SK-N-SH treated with all-trans-retinoic acid at 6 μM for 48 hours (cell line): ENCODE measurements at regions not wholly inside any gene's neighbourhood (a gene's known extent, or its start where the extent isn't known, plus 50 kb on each side); places are given as distances from the start of the nearest gene placed in this dataset.

ENCODE experiments used
- OSR1 ChIP-seq: fragments of 250-450 bp; sonication (Bioruptor Pico); IDR thresholded peaks from 2 replicates; pipeline ENCODE4 v1.8.0; 2022; ENCODE audit warnings: moderate library complexity, mild to moderate bottlenecking, inconsistent platforms
- RARB ChIP-seq: fragments of 250-450 bp; sonication (Bioruptor Pico); IDR thresholded peaks from 2 replicates; pipeline ENCODE4 v1.8.0; 2021; ENCODE audit warnings: mild to moderate bottlenecking, moderate library complexity
- TCF4 ChIP-seq: fragments of 250-450 bp; sonication (Bioruptor Pico); IDR thresholded peaks from 2 replicates; pipeline ENCODE4 v1.8.0; 2021; ENCODE audit warnings: mild to moderate bottlenecking, moderate library complexity, borderline replicate concordance
- TOX ChIP-seq: fragments of 250-450 bp; sonication (Bioruptor Pico); IDR thresholded peaks from 2 replicates; pipeline ENCODE4 v1.8.0; 2021; ENCODE audit warnings: mild to moderate bottlenecking, moderate library complexity, borderline replicate concordance
- ZFP3 ChIP-seq: fragments of 250-450 bp; sonication (Bioruptor Pico); IDR thresholded peaks from 2 replicates; pipeline ENCODE4 v1.5.0; 2020; ENCODE audit warnings: mild to moderate bottlenecking, moderate library complexity
- ZNF70 ChIP-seq: fragments of 450-650 bp; formaldehyde crosslinking; IDR thresholded peaks from 2 replicates; pipeline ENCODE4 v1.5.0; 2020; ENCODE audit warnings: mild to moderate bottlenecking, moderate library complexity
- TF ChIP-seq, protein P1 (sequence below): fragments of 250-450 bp; sonication (Bioruptor Pico); IDR thresholded peaks from 2 replicates; pipeline ENCODE4 v1.8.0; 2020; ENCODE audit warnings: mild to moderate bottlenecking, moderate library complexity, borderline replicate concordance
- TF ChIP-seq, protein P2 (sequence below): fragments of 250-450 bp; sonication (Bioruptor Pico); IDR thresholded peaks from 2 replicates; pipeline ENCODE4 v1.8.0; 2021; ENCODE audit warnings: low read depth, mild to moderate bottlenecking, moderate library complexity, borderline replicate concordance

- TF ChIP-seq TCF4 (CRISPR knock-in tag): no peak
- TF ChIP-seq, protein P1, sequence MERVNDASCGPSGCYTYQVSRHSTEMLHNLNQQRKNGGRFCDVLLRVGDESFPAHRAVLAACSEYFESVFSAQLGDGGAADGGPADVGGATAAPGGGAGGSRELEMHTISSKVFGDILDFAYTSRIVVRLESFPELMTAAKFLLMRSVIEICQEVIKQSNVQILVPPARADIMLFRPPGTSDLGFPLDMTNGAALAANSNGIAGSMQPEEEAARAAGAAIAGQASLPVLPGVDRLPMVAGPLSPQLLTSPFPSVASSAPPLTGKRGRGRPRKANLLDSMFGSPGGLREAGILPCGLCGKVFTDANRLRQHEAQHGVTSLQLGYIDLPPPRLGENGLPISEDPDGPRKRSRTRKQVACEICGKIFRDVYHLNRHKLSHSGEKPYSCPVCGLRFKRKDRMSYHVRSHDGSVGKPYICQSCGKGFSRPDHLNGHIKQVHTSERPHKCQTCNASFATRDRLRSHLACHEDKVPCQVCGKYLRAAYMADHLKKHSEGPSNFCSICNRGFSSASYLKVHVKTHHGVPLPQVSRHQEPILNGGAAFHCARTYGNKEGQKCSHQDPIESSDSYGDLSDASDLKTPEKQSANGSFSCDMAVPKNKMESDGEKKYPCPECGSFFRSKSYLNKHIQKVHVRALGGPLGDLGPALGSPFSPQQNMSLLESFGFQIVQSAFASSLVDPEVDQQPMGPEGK (CRISPR knock-in tag): no peak
- TF ChIP-seq RARB (CRISPR knock-in tag): no peak
- TF ChIP-seq ZFP3 (CRISPR knock-in tag): no peak
- no peak for TF ChIP-seq OSR1
- TF ChIP-seq ZNF70: no peak
- no peak for TF ChIP-seq TOX (CRISPR knock-in tag)
- TF ChIP-seq, protein P2, sequence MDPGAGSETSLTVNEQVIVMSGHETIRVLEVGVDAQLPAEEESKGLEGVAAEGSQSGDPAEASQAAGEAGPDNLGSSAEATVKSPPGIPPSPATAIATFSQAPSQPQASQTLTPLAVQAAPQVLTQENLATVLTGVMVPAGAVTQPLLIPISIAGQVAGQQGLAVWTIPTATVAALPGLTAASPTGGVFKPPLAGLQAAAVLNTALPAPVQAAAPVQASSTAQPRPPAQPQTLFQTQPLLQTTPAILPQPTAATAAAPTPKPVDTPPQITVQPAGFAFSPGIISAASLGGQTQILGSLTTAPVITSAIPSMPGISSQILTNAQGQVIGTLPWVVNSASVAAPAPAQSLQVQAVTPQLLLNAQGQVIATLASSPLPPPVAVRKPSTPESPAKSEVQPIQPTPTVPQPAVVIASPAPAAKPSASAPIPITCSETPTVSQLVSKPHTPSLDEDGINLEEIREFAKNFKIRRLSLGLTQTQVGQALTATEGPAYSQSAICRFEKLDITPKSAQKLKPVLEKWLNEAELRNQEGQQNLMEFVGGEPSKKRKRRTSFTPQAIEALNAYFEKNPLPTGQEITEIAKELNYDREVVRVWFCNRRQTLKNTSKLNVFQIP (CRISPR knock-in tag): no peak
These were observed 54.1 kb upstream of the NCAM2 start for GRCh38 chr21:20944139-20944538.
